HG03457 (cell line): ENCODE measurements at regions not wholly inside any gene's neighbourhood (a gene's known extent, or its start where the extent isn't known, plus 50 kb on each side); places are given as distances from the start of the nearest gene placed in this dataset.
"Not testable (repeated sequence)": the region's sequence is repeated elsewhere in the genome, so short reads cannot be mapped to it uniquely, and the experiment has no call there.

Experiments
- ATAC-seq: cut with Tn5 transposase; IDR thresholded peaks from one replicate; pipeline ENCODE4 v1.9.1; 2021; ENCODE audit warnings: moderate number of reproducible peaks; ENCODE audit not compliant: unreplicated experiment

DNA sequence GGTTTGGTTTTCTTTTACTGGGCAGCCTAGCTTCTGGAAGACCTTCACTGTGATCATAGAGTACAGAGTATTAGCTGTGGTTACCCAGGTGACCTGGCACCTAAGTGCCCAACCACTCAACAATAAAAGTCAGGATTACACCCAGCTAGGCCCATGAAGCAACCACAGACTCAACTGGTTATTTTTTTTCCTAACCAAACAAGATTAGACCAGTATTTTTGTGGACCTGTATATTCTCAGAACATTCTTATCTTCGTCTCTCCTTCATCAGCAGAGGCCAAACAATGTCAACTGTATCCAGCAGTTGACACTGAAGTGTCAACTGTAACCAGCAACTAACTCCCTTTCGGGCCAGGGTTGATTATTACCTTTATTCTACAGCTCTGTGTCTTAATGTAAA lies 289.2 kb upstream of the SLC39A10 start:
- no peak for ATAC-seq

DNA sequence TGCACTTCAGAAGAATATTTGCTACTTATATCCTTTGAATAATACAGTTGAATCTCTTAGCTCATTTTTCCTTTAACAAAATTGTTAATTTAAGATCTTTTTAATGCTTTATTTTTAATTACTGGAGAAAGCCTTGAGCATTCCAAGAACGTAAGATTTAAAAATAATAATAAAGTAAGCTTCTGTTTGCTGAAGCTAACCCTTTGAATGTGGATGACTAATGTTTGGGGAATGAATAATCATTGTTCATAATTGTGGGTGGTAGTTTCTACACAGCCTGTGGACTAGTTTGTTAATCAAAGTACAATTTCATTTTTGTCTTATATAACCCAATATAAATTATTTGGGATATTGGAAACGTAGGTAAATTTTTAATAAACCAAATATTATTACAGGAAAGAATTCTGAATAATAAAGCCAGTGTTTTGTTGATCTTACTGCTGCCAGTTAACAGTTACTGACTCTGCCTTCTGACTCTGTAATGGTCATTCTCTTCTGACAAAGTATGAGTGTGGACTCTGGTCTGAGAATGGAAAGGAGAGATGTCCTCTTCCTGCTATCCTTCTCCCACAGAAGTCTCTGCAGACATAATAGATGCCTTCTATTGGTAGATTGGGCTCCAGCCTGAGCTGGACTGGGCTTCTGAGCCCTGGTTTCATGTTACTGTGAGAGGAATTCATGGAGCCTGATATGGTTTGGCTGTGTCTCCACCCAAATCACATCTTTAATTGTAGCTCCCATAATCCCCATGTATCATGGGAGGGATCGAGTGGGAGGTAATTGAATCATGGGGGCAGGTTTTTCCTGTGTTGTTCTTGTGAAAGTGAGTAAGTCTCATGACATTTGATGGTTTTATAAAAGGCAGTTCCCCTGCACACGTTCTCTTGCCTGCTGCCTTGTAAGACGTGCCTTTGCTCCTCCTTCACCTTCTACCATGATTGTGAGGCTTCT lies 292.7 kb upstream of the SLC39A10 start:
- no peak for ATAC-seq

DNA sequence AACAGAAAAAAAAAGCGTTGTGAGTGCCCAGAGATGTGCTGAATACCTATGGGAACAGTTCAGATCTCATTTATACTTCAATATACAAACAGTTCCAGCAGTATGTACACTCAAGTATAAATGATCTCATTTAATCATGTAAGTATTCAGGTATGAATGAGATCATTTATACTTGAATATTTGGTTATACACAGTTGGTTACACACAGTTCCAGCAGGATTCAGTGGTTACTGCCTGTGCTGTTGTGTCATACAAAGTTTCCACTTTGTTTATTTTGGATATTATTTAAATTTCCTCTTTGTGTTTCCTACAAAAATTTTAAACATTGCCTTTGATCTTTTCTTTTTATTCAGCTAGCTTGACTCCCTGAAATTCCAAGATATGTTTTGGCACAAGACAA lies 293.5 kb upstream of the SLC39A10 start:
- ATAC-seq, result no peak

DNA sequence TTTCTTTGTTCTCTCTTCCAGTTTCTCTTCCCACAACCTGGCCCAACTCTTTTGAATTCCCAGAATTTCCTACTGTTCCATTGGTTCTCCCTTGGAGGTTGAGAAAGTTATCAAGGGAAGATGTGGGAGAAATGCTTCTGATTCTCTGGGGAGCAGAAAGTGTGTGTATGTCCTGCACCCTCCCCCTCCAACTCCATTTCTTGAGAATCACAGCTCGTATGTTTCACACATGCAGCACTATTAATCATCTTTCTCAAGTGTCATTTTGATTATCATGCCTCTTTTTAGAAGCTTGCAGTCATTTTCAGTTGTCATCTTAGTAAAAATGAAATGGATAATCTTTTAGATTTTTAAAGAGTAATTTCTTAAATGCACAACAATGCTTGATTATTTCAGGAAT lies 296.8 kb upstream of the SLC39A10 start:
- no peak for ATAC-seq

DNA sequence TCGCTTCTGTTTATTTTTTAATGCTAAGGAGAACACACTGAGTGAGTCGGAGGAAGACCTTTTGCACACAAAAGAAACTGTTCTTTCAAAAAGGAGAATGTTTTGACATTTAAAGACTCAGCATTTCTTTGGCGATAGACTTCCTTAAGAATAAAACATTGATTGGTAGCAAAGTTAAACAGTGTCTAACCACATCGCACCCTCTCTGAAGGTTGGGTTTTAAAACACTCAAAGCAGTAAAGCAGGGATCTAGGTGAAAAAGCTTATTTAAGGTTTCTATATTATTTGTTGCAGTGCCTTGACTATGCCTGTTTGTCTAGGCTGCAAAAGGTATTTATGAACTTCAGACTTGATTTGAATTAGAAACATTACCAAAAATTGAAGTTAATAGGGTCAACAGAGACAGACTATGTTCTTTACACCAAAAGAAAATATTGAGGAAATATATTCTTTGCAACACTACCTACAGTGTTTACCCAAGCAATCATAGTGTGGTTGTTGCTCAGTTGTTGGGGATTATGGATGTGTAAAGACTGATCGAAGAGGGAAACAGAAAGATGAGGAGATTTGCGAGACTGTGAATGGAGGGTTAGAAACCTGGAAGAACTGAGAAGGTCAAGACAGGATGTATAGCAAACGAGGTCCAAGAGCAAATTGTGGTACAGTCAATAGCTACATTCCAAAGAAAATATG lies 297.8 kb upstream of the SLC39A10 start:
- no peak for ATAC-seq

DNA sequence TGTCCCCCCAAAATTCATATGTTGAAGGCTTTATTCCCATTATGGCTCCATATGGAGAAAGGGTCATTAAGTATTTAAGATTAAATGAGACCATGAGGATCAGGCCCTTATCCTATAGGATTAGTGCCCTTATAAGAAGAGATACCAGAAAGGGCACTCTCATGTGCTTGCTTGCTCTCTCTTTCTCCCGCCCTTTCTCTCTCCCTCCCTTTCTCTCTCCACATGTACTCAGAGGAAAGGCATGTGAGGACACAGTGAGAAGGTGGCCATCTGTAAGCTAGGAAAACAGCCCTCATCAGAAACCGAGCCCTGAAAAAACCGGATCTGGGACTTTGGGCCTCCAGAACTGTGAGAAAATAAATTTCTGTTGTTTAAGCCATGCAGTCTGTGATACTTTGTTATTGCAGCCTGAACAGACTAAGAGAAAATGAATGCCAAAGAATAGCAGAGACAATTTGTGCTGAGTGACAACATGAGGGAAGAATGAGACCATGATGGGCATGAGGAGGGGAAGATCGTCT lies 300.0 kb upstream of the SLC39A10 start:
- ATAC-seq, result no peak

DNA sequence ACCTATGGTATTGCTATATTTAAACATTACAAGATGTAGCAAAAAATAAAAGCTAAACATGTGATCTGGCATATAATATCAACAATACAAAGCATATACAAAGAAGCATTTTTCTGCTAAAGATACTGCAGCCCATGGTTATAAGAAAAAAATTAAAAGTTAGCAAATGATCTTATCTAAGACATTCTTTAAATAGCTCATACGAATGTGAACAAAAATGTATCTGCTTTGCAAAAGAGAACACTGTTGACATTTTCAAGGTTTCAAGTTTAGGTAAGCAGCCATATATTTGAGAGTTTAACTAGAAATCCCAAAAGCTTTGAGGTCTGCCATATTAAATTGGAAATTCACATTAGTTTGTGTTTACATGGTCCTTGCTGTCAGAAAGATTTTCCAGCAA lies 301.0 kb upstream of the SLC39A10 start:
- ATAC-seq, result no peak

DNA sequence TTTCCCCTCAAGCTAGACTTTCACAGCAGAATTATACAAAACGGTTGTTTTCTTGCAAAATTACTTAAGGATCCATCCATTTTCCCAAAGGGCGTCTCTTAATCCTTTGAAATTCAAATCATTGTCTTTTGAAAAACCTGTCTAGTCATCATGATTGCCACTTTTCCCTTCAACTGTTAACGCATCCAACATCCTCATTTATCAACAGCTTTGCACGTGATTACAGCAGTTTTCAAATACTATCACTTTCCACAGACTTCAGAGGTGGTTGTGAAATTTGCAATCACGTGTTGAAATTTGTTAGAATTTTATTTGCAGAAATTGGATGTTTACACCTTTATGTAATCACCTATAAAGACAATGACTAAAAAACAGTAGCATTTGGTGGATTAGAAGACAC lies 304.4 kb upstream of the SLC39A10 start:
- no peak for ATAC-seq

DNA sequence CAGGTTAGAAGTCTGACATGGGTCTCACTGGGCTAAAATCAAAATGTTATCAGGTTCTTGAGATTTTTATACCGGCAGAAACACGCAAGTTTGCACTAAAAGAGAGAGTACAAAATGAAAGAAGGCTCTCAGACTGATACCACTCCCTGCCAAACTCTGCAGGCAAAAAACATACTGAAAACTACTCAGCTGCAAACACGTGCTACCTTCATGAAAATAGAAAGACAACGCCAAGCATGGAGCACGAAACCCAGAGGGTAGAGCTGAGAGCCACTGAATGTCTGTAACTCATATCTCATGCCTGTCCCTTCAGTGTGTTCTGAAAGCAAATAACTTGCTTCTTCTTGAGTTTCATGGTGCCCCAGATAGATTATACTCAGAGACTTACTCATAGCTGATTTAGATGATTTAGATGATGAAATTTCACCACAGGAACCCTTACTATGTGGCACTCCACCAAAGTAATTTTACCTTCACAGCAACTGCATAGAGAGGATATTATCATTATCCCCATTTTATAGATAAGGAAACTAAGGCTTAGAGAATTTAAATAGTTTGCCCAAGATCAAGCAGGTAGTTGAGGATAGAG lies 313.0 kb upstream of the SLC39A10 start:
- ATAC-seq, result no peak

DNA sequence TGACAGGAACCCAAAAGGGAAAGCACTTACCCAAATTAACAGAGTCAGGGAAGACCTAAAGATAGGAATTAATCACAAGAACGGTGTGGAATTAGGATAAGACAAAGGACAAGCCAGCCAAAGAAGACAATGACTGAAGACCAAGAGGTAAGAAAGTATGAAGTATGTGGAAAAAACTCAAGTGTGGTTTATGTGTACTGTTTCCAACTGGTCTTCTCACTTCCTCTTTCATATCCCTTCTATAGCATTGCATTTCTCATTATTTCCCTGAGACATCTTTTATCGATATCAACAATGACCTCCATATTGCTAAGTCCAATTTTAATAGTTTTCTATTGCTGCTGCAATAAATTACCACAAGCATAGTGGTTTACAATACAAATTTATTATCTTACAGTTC lies 313.5 kb upstream of the SLC39A10 start:
- ATAC-seq, result no peak

DNA sequence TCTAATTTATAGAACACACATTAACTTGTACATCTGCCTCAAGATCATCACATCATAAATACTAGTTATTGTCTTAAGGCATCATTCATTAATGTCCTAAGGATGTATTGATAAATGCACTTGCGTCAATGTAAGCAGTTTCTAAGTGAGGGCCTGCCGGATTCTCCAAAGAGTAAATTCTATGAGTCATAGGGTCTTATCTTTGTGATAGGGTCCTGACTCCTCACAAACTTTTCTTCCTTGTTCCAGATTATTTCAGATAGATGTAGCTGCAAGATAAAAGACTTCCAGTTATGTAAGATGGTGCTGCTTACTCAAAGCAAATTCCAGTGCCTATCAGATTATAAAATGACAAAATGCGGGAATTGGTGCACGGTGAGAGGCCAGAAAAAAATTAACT lies 315.0 kb upstream of the SLC39A10 start:
- no peak for ATAC-seq

DNA sequence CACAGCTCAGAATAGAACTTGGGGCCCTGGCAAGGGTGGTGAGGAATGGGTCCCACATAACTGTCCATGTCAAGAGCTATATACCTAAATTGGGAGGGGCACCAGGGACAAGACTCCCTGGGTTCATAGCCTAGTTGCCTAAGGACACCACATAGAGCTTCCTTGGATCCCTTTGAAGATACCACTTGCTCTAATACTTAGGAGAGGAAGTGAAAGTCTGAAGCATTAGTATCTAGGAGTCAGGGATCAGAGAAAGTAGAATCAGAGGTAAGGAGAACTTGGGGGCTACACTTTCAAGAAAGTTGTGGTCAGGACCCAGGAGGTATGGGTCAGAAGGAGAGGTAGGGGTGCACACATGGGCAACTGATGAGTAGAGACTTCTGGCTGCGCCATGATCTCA lies 318.2 kb upstream of the SLC39A10 start:
- no peak for ATAC-seq

DNA sequence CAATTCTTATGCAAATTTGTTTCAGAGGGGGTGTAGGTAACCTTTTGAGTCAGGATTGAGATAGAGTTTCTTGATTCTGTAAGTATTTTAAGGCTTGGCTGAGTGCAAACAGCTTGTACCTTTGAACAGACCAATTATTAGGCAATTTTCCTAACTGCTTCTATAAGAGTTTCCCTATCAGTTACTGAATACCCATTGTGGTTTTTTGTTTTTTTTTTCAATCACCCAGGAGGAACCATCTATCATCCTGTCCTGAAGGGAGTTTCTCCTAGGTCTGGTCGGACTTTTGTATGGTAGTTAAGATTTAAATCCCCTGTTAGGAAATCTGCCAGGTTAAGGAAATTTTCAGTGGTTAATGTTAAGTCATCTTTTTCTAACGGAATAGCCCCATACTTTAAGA lies 319.4 kb upstream of the SLC39A10 start:
- ATAC-seq, result peak; percentile 65

DNA sequence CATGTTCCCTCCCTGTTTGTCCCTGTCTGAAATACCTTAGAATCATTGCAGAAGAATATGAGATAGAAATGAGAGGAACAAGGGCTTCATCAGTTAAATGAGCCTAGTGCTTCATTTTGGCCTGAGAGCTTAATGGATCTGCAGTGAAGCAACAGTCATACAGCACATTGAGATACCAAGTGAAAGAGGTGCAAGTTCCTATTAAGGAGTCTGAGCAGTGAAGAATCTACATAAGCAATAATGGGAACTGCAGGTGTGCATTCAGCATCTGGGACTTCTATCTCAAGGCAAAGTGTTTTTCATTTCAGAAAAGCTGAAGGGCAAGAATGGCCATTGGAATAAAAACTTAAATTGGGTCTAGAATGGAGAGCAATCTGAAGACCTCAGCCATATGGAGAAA lies 323.2 kb upstream of the SLC39A10 start:
- no peak for ATAC-seq

DNA sequence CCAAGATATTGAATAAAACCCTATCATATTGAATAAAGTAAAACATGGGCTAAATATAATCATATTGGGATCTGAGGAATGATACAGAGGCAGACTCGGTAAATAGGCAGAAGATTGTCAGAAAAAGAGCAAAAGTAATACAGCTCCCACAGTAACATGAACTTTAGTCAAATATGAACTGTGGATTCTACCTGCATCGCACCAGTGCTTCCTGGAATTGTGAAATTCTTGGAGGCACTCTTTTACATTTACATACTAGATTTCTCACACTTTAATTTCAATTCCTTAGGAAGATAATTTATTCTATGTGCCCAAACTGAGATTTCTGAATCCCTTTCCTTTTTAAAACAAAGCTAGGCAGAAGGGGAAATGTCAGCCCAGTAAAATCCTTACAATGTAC lies 325.1 kb upstream of the SLC39A10 start:
- no peak for ATAC-seq

DNA sequence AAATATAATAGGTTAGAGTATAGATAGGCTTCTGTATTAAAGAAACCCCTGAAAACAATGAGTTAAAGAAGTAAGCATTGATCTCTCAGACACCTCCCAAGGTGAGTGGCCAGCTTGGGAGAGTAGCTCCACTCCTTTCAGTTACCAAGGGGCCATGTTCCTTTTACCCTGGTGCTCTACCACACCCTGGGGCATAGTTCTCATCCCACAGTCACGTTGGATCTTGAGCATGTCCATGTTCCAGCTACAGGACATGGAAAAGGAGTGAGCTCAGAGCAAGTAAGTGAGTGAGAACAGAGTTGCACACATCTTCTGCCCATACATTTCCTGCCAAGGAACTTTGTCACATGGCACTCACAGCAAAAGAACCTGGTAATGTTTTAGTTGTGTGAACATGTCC lies 325.9 kb upstream of the SLC39A10 start:
- no peak for ATAC-seq

DNA sequence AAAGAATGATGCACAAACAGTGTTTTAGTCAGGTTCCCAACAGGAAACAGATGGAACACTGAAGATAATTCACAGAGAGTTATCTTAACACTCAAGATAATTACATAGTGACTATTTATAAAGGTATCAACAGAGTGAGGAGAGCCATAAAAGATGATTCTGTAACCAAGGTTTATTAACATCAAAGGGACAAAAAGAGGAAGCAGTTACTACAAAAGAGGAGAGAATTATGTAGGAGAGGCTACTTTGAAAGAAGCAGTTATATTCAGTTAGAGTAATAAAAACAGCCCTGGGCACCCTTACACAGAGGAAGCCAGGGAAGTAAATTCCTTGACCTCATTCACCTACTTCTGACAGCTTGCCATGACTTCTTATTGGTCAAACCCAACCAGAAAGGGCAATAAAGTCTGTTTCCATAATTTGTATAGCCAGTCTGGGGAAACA lies 326.5 kb upstream of the SLC39A10 start:
- ATAC-seq, result no peak

DNA sequence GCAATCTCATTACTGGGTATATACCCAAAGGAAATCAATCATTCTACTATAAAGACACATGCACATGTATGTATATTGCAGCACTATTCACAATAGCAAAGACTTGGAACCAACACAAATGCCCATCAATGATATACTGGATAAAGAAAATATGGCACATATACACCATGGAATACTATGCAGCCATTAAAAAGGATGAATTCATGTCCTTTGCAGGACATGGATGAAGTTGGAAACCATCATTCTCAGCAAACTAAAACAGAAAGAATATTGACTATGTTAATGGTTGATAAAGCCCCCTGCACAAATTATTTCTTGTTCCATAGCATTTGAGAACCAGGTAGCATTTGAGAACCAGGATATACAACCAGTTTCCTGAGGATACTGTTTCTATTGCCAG lies 327.2 kb upstream of the SLC39A10 start:
- ATAC-seq, result not testable (repeated sequence)

DNA sequence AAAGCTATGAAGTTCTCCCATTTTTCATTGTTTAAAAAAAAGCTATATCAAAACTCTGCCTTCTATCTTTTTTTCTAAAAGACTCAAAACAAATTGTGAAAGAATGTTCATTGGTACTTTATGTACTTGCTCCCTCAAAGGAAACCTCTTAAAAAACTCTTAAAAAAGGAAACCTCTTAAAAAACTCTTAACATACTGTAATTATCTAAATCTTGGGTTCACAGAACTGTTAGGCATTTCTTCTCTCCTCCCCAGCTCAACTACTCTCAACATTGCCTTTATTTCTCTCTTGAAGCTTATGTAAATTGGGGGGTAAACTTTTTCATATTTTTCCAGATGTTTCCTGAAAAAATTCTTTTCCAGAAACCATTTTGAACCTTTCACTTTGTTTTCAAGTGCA lies 330.5 kb upstream of the SLC39A10 start:
- no peak for ATAC-seq

DNA sequence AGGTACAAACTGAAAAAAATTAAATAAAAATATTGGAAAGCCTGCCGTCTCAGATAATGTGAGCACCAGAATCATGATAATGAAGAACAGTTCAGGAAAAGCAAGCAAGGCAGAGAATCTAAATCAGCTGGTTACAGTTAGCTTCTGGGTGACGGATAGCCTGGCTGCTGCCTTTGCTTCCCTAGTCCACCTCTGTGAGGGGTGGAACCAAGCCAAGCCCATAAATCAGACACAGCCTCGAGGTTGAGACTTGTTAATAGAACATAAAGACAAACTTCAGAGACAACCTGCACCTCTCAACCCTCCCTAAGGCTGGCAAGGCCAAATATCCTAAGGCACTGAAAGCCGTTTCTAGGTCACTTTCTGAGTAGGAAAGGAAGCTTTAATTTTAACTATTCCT lies 334.7 kb upstream of the SLC39A10 start:
- ATAC-seq, result no peak

DNA sequence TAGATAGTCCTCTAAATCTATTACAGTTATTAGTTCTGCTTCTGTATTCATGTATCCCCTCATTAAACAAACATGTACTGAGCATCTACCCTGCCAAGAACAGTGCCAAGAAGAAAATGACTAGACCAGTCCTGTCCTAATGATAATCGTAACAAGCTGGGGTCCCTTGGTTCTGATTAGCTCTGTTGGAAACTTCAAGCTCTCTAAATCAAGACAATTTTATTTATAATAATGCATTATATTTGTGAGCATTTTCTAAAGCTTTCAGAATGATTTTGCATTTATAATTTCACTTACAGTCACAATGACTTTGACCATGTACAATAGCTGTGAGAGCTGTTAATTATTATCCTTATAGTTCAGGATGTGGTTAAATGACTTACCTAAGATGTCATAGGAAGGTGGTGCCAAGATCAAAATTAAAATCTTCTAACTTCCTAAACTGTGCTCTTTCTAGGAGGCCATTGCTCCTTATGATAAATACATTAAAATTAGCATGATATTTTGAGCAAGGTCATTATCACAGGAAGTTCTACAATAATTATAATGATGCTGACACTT lies 336.5 kb upstream of the SLC39A10 start:
- peak; percentile 95 for ATAC-seq
